ENCODE measurements at regions not wholly inside any gene's neighbourhood (a gene's known extent, or its start where the extent isn't known, plus 50 kb on each side); places are given as distances from the start of the nearest gene placed in this dataset.

- TF ChIP-seq, protein P1, sequence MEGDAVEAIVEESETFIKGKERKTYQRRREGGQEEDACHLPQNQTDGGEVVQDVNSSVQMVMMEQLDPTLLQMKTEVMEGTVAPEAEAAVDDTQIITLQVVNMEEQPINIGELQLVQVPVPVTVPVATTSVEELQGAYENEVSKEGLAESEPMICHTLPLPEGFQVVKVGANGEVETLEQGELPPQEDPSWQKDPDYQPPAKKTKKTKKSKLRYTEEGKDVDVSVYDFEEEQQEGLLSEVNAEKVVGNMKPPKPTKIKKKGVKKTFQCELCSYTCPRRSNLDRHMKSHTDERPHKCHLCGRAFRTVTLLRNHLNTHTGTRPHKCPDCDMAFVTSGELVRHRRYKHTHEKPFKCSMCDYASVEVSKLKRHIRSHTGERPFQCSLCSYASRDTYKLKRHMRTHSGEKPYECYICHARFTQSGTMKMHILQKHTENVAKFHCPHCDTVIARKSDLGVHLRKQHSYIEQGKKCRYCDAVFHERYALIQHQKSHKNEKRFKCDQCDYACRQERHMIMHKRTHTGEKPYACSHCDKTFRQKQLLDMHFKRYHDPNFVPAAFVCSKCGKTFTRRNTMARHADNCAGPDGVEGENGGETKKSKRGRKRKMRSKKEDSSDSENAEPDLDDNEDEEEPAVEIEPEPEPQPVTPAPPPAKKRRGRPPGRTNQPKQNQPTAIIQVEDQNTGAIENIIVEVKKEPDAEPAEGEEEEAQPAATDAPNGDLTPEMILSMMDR (IDR thresholded peaks at IDR 0.05), result no peak
- TF ChIP-seq EZH2 (IDR thresholded peaks at IDR 0.05; ENCODE audit: borderline replicate concordance, insufficient read depth, low read depth, low read length, poor library complexity, severe bottlenecking), result no peak
These were observed 101.5 kb upstream of the LSM8 start for GRCh38 chr7:118082506-118082905.

Data from B cell (primary cell).